Hepatocyte (in vitro differentiated cells): ENCODE measurements at regions not wholly inside any gene's neighbourhood (a gene's known extent, or its start where the extent isn't known, plus 50 kb on each side); places are given as distances from the start of the nearest gene placed in this dataset.

Experiments
- CTCF ChIP-seq: fragments of 200-600 bp; sonication (generic); IDR thresholded peaks from 2 replicates; pipeline ENCODE4 v1.5.1; 2016; ENCODE audit warnings: antibody characterized with exemption, mild to moderate bottlenecking; ENCODE audit not compliant: poor library complexity
- EZH2 ChIP-seq: fragments of 200-600 bp; sonication (generic); IDR thresholded peaks from 2 replicates; pipeline ENCODE4 v1.6.1; 2016; ENCODE audit warnings: antibody characterized with exemption, mild to moderate bottlenecking, borderline replicate concordance
- EZH2phosphoT487 ChIP-seq: fragments of 200-600 bp; sonication (generic); IDR thresholded peaks from one replicate; pipeline ENCODE4 v1.6.1; 2018; ENCODE audit warnings: antibody characterized with exemption, mild to moderate bottlenecking, low read depth, moderate library complexity; ENCODE audit not compliant: unreplicated experiment, severe bottlenecking

- TF ChIP-seq CTCF (no peak), EZH2phosphoT487 (no peak), EZH2 (no peak)
These were observed 100.9 kb upstream of the ARHGEF3 start for GRCh38 chr3:56902468-56903160.
